ENCODE measurements at regions not wholly inside any gene's neighbourhood (a gene's known extent, or its start where the extent isn't known, plus 50 kb on each side); places are given as distances from the start of the nearest gene placed in this dataset.
"Not testable (repeated sequence)": the region's sequence is repeated elsewhere in the genome, so short reads cannot be mapped to it uniquely, and the experiment has no call there.

GRCh38 chr11:13152264-13152663 is 125.3 kb upstream of the BMAL1 start:
- DNase-seq (ENCODE audit: extremely low read depth in 1 of 11, low read depth in 9 of 11, low spot score in 4 of 11), result no peak

DNA sequence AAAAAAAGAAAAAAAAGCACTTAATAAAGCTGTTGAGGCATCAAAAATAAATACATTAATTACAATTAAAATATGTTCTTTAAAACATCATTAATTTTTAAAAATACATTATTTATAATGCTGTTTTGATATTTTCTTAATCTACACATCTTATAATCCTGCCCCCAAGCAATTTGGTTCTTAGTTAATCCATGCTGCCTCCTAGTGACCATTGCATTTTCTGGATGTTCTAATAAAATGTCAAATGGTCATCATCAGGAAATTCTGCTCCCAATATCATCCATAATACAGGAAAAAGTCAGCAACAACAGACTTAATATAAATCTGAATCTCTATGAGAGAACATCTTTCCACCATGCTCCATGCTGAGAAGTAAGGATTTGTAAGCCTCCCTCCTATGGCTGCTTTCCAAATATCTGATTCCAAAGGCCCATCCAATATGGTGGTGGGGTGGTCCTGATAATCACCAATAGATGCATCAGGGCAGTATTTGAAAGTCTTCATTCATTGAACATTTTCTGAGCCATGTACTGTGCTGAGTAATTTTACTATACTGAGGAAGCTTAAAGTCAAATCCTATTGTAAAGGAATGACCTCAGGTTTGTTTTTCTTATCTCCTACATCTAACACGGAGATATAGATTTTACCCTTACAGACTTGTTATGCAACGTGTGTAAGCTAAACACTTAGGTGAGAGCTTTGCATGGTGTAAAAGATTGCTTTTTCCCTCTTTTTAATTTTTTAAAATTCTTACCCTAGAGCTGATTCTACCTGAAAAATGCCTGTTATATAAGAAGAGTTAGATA is 124.7 kb upstream of the BMAL1 start:
- no peak for DNase-seq (ENCODE audit: extremely low read depth in 1 of 11, low read depth in 9 of 11, low spot score in 4 of 11)

- not testable (repeated sequence) for DNase-seq (ENCODE audit: extremely low read depth in 1 of 11, low read depth in 9 of 11, low spot score in 4 of 11)
These were observed 123.2 kb upstream of the BMAL1 start for GRCh38 chr11:13154374-13154773.

- no peak for DNase-seq (ENCODE audit: extremely low read depth in 1 of 11, low read depth in 9 of 11, low spot score in 4 of 11)
These were observed 117.2 kb upstream of the BMAL1 start for GRCh38 chr11:13160346-13160745.

DNA sequence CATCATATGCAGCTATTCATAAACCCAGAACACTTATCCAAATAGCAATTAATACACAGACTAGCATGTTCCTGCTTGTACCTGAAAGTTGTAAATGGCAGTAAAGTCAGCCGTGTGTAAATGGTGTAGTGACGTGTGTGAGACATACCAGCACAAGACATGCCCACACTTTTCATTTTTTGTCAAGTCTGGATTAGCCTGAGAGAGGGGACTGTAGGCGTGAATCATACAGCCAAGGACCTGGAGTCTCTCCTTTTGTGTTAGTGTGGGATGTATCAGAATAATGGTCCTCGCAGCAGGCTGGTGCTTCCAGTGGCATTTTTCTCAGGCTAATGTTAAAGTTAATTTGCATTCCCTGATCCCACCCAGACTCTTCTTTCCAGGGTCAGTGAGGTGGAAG is 116.8 kb upstream of the BMAL1 start:
- DNase-seq (ENCODE audit: extremely low read depth in 1 of 11, low read depth in 9 of 11, low spot score in 4 of 11), result no peak

- DNase-seq (ENCODE audit: extremely low read depth in 1 of 11, low read depth in 9 of 11, low spot score in 4 of 11), result no peak
These were observed 114.4 kb upstream of the BMAL1 start for GRCh38 chr11:13163158-13163557.

DNA sequence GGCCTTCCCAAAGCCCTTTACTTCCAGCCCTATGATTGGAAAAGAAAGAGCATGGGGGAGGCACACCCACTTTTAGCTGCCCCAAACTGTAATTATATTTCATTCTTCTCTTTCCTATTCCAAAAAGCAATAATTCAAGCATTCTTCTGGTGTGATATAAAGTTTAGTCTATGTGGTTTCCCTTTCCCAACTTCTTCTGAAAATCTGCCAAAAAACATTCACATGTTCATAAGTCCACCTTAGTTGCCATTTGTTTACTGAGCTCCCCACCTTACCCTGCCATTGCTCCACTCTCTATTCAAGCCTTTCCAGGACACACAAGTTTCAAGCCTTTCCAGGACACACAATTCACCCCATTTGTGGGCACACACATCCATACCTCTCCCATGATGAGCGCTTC is 111.6 kb upstream of the BMAL1 start:
- DNase-seq (ENCODE audit: extremely low read depth in 1 of 11, low read depth in 9 of 11, low spot score in 4 of 11), result no peak

DNA sequence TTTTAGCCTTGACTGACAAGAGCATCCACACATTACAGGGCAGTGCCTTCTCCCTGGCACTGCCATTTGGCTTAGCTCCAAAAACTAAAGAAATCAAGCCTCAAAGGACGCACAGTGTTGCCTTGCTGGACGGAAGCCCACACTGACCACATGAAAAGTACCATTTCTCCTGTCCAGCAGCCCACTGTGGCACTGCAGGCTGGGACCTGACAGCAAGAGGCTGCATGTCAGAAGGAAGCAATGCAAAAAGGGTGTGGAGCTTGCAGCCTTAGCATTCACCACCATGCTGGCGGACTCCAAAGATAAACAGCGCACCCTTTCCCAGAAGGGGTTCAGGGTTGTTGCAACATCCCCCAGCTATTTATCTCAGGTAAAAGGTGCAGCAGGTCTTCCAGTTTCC is 109.3 kb upstream of the BMAL1 start:
- no peak for DNase-seq (ENCODE audit: extremely low read depth in 1 of 11, low read depth in 9 of 11, low spot score in 4 of 11)

- DNase-seq (ENCODE audit: extremely low read depth in 1 of 11, low read depth in 9 of 11, low spot score in 4 of 11), result no peak
These were observed 107.9 kb upstream of the BMAL1 start for GRCh38 chr11:13169709-13170108.

- no peak for DNase-seq (ENCODE audit: extremely low read depth in 1 of 11, low read depth in 9 of 11, low spot score in 4 of 11)
These were observed 103.5 kb upstream of the BMAL1 start for GRCh38 chr11:13174090-13174489.

DNA sequence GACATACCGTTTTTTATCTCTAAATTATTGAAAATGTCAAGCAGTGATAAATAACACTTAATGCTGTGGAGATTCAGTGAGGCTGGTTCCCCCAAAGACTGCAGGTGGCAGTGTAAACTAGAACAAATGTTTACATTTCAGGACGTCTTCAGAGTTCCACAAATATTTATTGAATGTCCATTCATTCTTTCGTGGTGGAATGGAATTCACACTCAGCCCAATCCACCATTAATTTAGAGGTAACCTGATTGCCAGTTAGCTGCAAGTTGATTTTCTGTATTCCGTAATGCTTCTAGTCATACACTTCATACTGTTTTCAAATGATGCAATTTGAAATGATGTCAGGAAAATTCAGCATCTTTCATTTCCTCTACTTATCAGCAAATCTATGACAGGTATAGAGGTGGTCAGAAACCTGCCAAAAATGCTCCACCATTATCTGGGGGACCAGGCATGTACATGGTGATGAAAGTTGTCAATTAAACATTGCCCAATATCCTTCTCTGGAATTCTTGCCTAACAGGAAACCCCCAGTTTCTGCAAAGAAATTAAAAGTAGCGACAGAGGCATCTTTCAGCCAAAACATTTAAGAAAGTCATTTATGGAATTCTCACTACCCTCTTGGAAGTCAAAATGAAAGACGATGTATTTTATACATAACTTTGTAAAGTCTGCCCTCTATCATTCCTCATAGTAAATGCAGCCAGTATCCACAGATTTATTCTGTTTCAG is 94.3 kb upstream of the BMAL1 start:
- DNase-seq (ENCODE audit: extremely low read depth in 1 of 11, low read depth in 9 of 11, low spot score in 4 of 11), result no peak

GRCh38 chr11:13183826-13184196 is 93.8 kb upstream of the BMAL1 start:
- no peak for DNase-seq (ENCODE audit: extremely low read depth in 1 of 11, low read depth in 9 of 11, low spot score in 4 of 11)

DNA sequence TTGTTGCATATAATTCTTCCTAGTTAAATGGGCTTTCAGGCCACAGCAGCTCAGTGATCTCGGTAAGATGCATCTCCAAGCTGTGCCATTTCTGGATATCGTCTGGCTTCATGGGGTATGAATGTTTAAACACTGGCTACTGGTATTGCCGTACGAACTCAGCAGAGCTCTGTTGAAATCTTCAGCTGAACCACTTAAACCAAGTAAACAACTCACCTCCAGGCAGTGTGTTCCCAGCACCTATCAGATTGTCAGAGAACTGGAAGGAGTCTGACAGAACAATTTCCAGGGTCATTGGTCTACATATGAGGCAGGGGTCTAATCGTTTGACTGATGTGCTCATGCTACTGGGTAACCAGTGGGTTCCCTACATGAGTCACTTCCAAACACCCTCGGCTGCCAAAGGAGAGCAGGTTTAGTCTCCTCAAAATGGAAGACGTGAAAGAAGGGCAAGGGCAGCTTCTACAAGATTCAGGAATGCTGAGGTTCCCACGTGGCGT is 93.2 kb upstream of the BMAL1 start:
- DNase-seq (ENCODE audit: extremely low read depth in 1 of 11, low read depth in 9 of 11, low spot score in 4 of 11), result no peak

- no peak for DNase-seq (ENCODE audit: extremely low read depth in 1 of 11, low read depth in 9 of 11, low spot score in 4 of 11)
These were observed 89.4 kb upstream of the BMAL1 start for GRCh38 chr11:13188179-13188578.

DNA sequence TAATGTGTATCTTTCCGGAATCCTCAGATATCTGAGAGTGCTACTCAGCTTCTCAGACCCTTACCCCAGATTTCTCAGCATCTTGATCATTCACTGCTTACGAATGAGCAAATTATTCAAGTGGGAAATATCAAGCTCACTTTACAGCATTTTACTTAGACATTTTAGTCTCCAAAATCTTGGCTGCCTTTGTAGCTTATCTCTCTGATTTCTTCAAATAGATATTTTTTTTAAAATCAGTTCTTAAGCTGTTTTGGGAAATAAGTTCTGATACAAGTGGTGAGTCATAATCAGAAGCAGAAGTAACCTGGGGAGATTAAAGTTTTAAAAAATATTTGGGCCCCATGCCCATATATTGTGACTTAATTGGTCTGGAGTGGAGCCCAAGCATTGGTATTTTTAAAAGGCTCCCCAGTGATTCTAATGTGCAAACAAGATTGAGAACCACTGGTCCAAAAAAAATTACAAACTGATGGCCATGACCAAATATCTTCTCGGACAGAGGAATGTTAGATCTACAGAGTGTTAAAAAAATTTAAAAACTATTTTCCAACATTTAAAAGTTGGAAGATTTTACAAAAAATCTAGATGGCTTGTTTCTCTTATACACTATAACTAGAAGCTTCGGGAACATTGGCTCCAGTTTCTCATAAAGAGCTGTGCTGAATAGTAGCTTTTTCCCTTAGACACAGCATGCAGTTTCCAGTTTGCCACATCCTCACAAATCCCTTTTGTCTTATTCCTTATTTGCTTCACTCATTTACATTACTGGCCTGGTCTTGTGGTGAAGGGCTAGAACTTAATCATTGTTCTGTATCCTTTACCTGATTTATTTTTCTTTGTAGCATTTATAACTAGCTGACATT is 87.8 kb upstream of the BMAL1 start:
- DNase-seq (ENCODE audit: extremely low read depth in 1 of 11, low read depth in 9 of 11, low spot score in 4 of 11), result no peak

- no peak for DNase-seq (ENCODE audit: extremely low read depth in 1 of 11, low read depth in 9 of 11, low spot score in 4 of 11)
These were observed 84.0 kb upstream of the BMAL1 start for GRCh38 chr11:13193613-13194012.

GRCh38 chr11:13197374-13197773 is 80.2 kb upstream of the BMAL1 start:
- not testable (repeated sequence) for DNase-seq (ENCODE audit: extremely low read depth in 1 of 11, low read depth in 9 of 11, low spot score in 4 of 11)

DNA sequence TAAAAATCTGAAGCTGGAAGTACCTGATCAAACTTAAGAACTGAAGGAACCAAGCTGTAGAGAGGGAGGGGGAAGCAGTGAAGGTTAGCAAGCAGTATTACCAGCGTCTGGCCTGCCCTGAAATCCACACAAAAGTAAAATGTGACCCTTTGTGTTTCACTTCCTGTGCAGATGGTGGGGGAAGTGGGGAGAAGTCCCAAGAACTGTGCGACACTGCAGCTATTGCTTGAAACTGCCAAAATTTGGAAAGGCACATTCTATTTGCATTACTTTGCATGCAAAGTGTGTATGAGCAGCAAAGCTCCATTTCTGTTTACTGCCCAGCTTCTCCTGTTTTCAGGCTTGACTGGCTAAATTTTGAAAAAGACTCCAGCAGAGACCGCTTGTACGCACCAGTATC is 72.1 kb upstream of the BMAL1 start:
- DNase-seq (ENCODE audit: extremely low read depth in 1 of 11, low read depth in 9 of 11, low spot score in 4 of 11), result no peak

DNA sequence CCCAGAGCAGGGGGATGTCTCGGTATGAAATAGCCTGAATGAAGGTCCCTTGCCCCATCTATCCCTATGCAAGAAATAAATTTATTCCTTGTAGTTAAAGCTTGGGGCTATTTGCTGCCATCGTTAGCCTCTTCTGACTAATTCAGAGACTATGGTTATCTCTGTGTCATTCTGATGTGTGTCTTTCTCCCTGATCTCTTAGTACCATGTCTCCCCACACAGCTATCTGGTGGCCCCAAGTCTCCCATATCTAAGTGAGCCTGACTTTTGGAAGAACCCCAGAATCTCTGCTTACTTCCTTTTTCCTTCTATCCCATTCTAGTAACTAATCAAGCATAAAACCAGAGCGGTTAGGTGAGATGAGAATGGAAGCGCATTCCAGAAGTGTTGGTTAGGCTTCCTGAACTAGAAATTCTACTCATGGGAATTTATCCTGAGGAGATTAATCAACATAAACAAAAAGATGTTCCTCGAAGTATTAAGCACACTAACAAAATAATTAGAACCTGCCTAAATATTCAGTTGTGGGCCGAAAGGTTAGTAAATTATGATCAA is 71.4 kb upstream of the BMAL1 start:
- no peak for DNase-seq (ENCODE audit: extremely low read depth in 1 of 11, low read depth in 9 of 11, low spot score in 4 of 11)
